Activated T-cell treated with anti-CD3 and anti-CD28 coated beads for 48 hours (primary cell): ENCODE measurements at regions not wholly inside any gene's neighbourhood (a gene's known extent, or its start where the extent isn't known, plus 50 kb on each side); places are given as distances from the start of the nearest gene placed in this dataset.
"Not testable (repeated sequence)": the region's sequence is repeated elsewhere in the genome, so short reads cannot be mapped to it uniquely, and the experiment has no call there.

Experiments used
- DNase-seq: peaks from one replicate; pipeline ENCODE4 v3.0.0-alpha.2; 2020; ENCODE audit warnings: low read depth

DNA sequence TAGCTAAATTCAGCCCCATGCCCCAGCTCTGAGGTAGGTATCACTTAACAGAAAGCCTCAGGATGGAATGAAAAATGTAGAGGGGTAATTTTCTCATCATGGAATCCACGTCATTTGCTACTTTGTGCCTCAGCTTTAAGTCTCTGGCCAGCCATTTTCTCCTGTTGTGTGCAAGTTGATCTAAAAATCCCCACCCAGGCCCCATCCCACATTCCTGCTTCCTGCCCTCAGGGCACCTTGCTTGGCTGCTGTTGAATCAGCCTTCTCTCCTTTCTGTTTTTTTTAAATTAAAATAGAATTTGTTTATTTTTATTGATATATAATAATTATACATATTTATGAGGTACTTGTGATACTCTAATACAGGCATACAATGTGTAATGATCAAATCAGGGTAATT lies 179.9 kb upstream of the TSHZ3 start:
- DNase-seq = no peak

DNA sequence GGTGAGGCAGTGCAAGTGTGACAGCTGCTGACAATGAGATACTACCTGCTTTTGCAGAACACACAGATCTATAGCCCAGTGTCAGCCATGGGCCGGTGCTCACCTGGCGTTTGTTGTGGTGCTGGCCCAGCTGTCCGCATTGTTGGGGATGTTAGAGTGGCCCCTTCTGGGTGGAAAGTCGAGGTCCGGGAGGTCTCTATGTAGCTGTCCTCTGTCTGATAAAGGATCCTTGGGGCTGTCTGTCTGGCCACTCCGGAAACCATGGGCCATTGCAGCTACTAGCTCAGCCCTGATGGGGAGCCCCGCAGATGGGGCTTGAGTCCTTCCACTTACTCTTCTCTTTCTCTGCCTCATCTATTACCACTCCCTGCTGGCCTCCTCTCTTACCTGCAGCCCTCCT lies 181.5 kb upstream of the TSHZ3 start:
- DNase-seq = no peak

DNA sequence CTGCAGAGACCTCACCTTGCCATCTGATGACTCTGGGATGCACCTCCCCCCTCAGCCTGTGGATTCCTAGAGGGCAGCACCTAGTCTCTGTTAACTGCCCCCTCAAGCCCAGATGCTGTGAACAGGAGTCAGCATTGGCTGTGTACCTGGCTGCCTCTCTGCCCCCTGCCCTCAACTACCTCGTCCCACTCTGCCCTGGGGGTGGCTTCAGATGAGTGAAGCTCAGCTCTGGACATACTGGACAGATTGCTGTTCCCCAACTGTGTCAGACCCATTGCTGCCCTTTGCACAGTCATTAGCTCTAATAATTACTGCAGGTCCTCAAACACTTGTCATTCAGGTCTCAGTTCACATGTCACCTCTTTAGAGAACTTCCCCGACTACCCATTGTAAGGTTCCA lies 182.1 kb upstream of the TSHZ3 start:
- no peak for DNase-seq

DNA sequence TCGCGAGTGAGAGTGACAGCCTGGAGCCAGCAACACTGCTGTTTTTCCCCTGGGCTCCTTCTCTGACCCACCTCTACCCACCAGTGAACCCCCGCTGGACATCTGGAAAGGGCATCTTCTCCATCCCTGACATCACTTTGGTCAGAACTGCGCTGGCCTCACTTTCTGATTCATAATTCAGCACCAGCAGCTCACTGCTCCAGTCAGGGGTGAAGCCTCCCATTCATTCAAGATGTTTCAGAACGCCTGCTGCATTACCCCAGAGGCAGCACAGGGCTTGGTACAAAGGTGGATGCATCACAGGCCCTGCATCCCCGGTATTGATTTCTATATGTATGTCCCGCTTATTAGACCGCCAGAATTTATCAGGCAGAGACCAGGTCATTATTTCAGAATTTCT lies 182.8 kb upstream of the TSHZ3 start:
- DNase-seq = no peak

DNA sequence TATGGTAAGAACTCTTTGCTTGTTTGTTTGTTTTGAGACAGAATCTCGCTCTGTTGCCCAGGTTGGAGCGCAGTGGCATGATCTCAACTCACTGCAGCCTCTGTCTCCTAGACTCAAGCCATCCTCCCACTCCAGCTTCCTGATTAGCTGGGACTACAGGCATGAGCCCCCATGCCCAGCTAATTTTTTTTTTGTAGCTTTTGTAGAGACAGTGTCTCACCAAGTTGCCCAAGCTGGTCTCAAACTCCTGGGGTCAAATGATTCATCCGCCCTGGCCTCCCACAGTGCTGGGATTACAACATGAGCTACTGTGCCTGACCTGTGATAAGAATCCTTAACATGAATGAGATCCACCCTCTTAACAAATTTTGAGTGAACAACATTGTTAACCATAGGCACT lies 183.9 kb upstream of the TSHZ3 start:
- no peak for DNase-seq

DNA sequence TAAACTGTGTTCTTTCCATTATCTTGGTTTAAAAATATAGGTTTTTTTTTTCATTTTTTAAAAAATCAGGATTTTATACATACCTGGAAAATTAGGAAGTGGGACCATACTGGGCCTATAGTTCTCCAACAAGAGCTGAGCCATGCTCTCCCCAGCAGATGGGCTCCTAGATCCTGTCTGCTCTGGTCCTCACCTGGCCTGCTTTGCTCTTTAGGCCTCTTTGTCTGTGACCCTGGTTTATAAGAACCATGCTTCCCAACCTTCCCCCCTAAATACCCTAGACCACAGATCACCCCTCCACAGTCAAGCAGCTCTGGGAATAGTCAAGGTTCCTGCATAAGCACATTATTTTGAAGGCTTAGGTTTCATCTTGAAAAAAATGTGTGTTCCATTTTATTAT lies 185.0 kb upstream of the TSHZ3 start:
- DNase-seq = no peak

DNA sequence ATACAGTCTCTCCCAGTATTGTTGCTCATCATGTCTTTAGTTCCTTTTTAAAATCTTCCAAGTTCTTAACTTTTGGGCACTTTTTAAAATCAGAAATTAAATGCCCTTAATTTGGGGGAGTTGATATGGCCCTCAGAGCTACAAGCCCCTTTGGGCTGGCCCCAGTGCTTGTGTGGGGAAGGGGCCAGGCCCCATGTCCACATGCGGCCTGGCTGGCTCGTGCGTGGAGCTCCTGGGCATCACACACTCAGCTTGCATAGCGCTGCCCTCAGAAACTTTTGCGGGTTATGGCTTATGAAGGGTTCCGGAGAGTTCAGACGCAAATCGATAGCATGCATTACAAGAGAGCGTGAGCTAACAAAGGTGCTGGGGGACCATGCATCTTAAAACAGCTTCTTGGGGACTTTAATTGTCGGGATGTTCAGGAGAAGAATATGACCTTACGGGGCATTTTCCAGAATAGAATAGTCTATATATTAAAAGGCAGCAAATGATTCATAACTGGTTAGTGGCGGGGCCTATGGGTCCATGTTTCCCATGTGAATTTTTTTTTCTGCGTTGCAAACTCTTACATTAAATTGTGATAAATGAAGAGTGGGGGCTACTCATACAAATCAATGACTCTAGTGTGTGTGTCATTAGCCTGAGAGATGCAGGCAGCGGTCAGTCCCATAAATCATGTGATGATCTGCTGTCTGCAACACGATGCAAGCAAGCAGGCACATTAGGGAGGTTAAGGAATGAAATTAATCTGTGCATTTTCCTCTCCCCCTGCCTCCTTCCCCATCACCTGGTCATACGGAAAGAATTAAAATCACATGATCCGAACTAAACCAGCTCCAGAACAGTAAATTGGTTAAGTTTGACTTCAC lies 185.8 kb upstream of the TSHZ3 start:
- no peak for DNase-seq

DNA sequence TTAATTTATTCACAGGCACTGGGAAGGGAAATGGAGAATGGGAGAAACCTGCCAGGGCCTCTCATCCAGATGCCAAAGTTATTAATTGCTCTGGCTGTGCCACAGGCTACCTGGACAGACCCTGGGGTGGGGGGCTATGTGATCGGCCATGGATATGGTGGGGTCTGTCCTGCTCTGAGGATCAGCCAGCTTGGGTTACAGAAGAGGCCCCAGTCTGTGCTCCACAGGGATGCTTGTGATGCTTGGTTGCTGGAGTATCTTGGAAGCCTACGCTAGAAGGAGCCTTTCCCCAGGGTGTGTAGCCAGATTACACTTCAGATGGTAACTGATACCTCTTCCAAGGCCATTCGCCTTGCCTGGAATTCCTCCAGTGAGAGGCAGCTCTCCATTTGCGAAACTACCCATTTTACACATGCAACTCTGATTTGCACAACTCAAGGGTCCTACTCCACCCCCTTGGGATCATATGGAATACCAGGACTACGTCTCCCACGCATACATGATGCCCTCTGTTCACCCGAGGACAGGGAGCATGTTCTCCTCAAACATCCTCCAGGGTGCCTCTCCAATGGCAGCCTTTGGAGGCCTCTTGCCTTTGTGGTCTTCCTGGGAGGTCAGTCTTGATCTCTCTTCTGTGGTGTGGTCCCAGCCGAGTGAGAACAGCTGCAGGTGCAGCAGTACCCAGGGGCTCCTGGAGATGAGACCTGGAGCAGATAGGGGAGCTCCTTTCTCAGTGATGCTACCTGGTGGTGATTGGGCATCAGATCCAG lies 186.6 kb upstream of the TSHZ3 start:
- DNase-seq = no peak

DNA sequence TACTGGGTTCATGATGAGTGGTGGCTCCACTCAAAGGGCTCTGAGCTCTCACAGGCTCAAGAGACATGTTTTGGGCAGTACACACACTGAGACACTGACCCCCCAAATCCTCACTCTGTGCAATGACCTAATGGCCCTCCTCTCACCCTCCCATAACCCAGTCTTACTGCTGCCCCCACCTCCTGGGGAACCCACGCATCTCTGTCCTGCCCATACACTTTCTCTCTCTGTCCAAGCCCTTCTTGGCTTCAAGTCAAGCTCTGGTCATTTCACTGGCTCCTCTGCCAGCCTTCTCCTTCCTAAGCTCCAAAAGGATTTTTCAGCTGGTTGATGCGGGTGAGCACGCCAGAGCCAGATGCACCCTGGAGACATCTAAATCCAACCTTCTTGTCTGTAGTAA lies 187.9 kb upstream of the TSHZ3 start:
- no peak for DNase-seq

DNA sequence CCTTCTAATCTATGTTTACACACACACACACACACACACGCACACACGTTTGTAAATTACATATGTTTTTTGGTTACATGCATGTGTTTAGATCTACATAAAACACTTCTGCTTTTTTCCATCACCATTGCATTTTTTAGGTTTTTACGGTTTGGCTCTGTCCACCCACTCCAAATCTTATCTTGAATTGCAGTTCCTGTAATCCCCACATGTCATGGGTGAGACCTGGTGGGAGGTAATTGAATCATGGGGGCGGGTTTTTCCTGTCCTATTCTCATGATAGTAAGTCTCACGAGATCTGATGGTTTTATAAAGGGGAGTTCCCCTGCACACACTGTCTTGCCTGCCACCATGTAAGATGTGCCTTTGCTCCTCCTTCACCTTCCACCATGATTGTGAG lies 188.7 kb upstream of the TSHZ3 start:
- not testable (repeated sequence) for DNase-seq

DNA sequence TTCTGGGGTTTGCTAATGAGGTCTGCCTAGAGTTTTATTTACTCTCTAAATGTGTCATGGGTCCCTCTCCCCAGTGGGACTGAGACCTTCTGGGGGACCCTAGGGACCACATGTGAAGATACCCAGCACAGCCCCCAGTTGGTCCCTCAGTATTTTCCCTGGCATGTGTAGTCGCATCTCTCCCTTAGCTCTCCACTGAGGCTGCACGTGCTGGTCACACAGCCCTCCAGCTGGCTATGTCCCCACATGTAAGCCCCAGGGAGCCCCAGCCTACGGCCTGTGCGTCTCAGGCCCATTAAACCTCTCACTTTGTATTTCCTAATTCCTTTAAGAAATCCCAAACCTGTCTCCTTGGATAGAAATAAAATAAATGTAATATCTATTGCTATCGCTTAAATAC lies 189.6 kb upstream of the TSHZ3 start:
- DNase-seq = no peak

DNA sequence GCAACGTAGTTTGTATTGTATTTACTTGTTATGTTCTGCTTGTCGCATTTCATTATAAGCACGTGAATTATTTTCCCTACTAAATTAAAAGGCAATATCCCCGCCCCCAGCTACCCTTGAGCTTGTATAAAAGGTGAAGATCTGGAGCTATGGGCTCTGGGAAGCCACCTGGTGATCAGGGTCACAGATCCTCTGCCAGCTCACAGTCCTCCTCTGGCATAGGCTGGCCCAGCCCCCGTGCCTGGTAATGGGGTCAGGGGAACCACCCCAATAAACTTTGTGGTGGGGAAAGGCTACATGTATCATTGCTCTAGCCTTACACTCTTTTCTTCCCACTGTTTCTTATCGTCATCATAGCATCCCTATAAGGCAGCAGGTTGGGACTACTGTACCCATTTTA lies 190.2 kb upstream of the TSHZ3 start:
- no peak for DNase-seq

DNA sequence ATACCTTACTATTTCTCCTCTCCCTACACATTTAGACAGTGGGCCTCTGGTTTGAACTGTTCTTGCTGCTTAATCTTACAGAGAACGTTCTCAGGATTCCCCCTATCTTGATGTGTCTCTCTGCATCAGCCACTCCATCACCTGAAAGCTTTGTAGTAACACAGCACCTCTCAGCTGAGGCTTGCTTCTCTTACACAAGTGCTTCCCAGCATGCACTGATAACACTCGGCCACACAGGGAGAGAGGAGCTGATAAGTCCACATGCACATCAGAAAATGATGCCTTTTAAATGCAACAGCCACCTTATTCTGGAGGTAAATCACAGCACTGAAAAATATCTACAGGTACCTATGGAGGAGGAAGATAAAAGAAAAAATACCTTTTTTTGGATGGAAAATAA lies 192.2 kb upstream of the TSHZ3 start:
- no peak for DNase-seq

DNA sequence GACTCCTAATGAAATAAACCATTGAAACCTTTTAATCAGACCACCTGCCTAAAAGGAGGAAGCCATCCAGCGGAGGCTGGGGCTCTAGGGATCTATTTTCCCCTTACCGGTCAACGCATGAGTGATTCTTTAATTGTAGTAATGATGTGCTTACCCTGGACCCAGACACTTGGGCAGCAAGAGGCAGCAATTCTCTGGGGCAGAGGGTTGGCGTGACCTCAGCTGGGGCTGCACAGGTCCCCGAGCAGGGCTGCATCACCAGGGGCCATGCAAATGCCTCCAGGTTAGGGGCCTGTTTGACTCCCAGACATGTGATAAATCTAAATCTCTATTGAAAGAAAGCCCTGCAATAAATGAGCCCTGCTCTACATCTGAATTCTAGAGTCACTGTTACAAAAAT lies 194.2 kb upstream of the TSHZ3 start:
- no peak for DNase-seq

DNA sequence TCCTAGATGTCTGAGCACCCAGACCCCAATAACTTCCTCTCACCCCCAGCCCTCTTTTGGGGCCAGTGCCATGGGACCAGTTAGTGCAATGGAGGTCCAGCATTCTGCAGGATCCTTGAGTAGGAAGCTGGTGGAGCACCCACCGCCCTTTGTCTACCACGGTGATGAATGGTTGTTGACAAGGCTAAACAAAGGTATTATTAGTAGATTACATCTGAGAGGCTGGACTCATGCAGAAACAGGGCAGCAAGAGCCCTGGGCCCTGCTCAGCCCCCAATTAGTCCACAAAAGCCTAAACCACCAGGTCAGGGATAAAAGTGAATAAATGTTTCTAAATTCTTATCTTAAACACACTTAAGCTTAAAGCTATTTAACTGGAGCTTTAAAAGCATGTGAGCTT lies 196.5 kb upstream of the TSHZ3 start:
- DNase-seq = no peak

DNA sequence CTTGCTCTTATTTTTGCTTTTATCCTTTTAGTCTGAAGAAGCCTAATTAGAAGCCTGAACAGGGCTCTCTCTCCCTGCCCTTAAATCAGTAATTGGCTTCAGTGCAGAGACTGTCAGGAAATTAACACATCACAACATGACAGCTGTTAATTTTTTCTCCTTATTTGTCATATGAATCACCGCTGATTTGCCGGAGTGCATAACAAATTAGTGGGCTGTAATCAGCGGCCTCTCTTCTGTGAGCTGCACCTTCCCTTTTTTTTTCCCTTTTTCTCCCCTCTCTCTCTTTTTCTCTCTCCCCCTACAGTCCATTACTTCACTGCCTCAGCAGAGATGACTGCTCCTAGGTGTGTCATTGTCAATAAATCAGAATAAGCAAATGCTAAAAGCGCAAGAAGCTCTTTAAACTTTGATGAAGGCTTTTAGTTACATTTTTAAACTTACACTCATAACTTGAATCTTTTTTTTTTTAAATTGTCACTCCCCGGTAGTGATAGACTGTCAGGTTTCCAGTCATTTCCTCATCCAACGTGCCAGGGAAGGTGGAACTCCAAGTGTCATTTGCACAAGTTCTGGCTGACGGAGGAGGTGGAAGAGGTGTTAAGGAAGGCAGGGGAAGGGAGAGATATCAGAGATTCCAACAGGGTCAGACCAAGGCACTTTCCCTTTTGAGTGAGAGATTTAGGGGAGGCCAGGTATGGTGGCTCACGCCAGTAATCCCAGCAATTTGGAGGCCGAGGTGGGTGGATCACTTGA lies 197.1 kb upstream of the TSHZ3 start:
- no peak for DNase-seq

DNA sequence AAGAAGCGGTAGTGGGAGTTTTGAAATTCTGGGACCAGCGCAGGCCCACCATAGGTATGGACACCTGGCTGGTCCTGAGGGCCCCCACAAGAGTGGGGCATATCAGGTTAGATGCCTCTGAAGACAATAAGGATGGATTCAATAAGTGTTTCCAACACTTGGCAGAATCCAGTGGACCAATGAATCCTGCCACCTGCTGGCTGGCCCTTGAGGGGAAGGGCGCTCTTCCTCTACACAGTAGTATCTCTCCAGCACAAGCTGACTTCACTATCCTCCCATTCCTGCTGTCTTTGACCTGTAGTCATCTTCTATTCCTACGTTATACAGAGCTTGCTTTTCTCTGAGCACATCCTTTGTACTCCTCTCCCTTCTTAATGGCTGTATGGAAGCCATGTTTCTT lies 199.7 kb upstream of the TSHZ3 start:
- DNase-seq = no peak

DNA sequence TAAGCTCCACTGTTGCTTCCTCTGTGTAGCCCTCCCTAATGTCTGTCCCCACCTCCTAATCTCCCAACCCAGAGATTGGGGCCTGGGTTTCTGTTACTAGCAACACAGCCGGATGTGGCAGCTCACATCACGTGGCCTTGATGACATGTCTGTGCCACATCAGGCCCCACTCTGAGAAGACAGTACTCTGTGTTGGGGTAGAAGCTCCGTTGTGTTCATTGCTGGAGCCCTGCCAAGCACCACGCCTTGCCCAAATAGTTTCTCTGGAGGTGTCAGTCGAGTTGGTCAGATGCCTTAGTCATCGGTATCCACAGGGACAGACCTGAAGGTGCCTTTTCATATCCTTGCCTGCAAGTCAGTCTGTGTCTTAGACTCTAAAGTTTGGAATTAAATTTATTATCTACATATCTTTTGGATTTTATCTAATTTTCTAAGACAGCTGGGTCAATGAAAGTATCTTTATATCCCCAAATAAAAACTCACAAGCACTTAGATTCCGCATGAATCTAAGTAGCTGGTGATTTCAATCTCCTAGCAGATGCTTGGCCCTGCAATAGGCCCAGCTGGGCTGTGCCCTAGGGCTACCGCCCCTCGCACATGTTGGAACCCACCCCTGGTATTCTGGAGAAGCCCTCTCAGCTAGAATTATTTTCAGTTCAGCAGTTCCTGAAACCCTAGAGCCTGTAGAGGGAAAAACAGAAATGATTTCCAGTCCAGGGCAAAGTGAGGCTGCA lies 204.0 kb upstream of the TSHZ3 start:
- DNase-seq = no peak

DNA sequence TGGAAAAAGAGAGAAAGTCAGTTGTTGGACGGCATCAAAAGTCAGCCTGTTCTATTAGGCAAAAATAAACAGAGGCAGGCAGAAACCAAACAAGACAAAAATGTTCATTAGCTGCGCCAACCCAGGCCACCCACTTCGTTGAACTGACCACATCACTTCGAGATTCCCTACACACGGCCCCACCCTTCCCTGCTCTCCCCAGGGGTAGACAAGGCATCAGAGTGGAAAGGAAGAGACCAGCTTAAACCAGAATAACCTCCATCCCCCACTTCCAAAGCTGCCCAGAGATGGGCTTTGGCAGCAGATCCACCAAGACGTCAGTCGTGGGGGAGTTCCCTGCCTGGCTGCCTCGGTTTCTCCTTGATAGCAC lies 204.6 kb upstream of the TSHZ3 start:
- no peak for DNase-seq

DNA sequence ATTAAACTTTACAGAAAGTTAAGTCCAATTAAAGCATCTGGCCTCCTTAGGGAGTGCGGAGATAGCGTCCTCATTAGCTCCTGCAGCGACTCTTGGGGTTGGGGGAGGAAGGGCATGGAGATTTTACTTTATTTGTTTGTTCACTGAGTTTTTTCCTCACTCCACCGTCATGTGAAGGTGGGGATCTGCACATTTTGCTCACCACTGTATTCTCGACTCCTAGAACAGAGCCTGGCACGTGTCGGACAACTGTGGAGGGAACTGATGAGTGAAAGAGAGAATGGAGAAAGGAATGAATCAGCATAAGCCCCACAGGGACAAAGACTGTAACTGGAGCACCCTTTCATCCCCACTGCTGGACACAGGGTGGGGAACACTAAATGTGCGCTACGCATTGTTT lies 205.1 kb upstream of the TSHZ3 start:
- no peak for DNase-seq

DNA sequence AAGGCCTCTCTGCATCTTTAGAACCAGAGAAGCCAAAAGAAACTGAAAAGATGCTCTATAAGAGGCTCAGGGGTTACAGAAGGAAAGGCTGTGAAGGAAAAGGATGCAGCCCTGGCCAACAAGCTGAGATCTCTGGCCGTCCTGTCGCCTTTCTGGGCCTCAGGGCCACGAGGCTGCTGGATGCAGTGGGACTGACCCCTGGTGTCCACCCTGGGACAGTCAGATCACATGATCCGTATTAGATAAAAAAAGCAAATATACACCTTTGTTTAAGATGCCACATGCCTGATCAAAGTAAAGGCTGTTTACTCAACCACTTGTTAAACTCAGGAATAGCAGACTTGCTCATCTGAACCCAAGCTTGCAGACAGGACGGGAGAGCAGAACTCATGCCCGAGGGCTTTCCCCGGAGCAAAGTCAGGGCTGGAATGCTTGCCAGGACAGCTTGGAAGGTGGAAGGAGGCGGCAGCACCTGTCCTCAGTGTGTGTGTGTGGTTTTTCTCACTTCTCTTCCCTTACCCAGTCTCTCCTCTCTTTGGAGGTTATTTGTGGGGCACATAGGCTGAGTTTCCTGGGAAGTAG lies 206.5 kb upstream of the TSHZ3 start:
- no peak for DNase-seq

DNA sequence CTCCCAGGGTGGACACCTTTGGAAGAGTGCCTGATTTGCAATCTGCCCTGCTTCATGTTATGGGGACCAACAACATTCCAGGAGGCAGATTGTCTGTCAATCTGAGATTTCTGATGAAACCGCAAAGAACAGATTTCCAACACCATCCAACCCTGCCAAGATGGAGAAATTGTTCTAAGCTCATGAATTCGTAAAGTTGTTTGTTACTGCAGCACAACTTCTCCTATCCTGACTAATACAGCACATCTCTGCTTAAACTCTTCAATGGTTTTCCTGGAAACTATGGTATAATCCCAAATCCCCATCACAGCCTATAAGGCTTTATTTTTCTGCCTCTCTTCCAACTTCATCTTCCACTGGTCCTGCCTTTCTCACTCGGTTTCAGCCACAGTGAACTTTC lies 210.3 kb upstream of the TSHZ3 start:
- DNase-seq = no peak
